Skin of body (tissue), 1 donor: ENCODE measurements at regions not wholly inside any gene's neighbourhood (a gene's known extent, or its start where the extent isn't known, plus 50 kb on each side); places are given as distances from the start of the nearest gene placed in this dataset.

Source experiments
- DNase-seq: peaks from one replicate; lab custom pipeline; 2025; lab: John Stamatoyannopoulos, UW

GRCh38 chr6:25012657-25013056, 76.9 kb upstream of the RIPOR2 start:
- peak; percentile 51 for DNase-seq

- no peak for DNase-seq
These were observed 77.5 kb upstream of the RIPOR2 start for GRCh38 chr6:25013246-25013645.

- no peak for DNase-seq
These were observed 78.6 kb upstream of the RIPOR2 start for GRCh38 chr6:25014369-25014768.

DNA sequence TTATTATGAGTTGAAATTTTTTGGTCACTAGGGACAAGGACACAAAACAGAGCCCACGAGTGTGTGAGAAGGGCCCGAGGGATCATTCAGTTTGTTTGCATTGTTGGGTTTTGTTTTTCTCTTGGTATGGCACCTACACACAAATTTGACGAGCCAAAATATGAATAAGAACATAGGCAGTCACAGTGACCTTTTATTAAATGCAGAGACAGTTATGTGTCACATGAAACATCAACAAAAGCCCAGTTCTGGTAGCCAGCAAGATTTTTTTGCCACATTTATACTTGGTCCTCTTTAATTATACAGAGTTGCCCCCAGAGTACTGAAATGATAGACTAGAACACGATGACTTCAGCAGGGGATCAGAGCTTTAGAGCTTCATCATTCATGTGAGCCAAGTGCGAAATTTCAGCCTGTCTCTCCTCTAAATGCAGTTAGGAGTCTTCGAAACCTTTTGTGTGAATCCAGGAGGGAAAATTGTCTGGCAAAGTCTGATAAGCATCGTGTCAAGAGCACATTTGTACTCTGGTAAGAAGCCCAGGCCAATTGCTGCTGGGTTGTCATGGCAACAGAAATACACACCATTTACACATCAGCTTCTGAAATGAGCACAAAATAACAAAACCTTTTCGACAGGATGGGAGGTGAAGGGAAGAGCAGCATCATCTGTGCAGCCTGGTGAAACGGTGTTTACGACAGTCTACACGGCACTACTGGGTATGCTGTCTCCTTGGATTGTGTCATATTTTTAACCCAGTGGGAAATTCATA, 79.2 kb upstream of the RIPOR2 start:
- DNase-seq, result peak; percentile 65

DNA sequence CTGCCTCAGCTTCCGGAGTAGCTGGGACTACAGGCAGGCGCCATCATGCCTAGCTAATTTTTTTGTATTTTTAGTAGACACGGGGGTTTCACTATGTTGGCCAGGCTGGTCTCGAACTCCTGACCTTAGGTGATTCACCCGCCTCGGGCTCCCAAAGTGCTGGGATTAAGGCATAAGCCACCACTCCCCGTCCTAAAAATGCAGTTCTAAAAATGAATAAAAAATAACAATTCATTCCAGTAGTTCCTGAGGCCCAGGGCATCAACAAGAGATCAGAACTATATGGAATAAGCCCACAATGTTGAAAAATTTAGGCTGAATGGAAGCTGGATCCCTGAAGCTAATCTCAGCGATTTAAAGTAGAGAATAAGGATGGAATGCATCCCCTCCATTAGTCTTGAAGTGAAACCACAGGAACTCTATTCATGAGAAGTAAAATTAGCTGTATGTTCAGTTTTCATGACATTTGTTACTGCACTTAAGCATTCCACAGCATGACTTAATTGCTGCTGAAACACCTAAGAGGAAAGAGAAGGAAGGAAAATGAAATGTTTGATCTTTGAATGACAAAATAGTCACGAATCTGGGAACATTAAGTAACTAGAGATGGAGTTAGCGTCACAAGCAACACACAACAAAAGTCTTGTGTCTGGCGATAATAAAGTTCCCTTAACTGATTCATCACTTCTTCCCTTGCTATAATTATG, 80.4 kb upstream of the RIPOR2 start:
- DNase-seq, result no peak

GRCh38 chr6:25017486-25017885, 81.7 kb upstream of the RIPOR2 start:
- DNase-seq, result no peak

GRCh38 chr6:25017932-25018567, 82.3 kb upstream of the RIPOR2 start:
- DNase-seq, result no peak

DNA sequence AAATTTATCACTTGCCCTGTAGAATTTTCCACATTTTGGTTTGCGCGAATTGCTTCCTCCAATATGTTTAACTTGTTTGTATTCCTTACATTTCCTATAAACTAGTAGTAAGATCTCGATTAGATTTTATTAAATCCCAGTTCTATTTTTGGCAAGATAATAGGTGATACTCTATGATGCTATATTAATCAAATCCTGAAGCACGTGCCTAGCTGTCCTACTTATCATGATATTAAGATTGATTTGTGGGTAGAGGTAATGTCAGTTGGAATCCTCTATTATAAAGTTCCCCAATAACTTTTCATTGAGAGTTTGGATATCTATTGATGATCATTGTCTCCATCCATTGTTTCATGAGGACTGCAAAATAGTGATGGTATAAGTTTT, 82.8 kb upstream of the RIPOR2 start:
- no peak for DNase-seq

DNA sequence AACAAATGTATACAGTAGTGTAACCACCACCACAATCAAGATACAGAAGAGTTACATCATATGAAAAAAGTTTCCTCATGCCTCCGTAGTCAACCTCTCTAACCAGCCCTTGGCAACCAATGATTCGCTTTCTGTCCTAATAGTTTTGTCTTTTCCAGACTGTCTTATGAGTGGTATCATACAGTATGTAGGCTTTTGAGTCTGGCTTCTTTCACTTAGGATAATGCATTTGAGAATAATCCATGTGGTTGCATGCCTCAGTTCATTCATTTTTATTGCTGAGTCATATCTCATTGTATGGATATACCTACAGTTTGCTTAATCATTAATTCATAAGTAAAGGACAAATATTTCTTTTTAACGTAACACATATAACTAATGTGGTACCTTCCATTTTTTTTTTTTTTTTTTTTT, 86.4 kb upstream of the RIPOR2 start:
- no peak for DNase-seq

GRCh38 chr6:25023781-25024180, 88.0 kb upstream of the RIPOR2 start:
- no peak for DNase-seq

- DNase-seq, result no peak
These were observed 89.1 kb upstream of the RIPOR2 start for GRCh38 chr6:25024821-25025220.

DNA sequence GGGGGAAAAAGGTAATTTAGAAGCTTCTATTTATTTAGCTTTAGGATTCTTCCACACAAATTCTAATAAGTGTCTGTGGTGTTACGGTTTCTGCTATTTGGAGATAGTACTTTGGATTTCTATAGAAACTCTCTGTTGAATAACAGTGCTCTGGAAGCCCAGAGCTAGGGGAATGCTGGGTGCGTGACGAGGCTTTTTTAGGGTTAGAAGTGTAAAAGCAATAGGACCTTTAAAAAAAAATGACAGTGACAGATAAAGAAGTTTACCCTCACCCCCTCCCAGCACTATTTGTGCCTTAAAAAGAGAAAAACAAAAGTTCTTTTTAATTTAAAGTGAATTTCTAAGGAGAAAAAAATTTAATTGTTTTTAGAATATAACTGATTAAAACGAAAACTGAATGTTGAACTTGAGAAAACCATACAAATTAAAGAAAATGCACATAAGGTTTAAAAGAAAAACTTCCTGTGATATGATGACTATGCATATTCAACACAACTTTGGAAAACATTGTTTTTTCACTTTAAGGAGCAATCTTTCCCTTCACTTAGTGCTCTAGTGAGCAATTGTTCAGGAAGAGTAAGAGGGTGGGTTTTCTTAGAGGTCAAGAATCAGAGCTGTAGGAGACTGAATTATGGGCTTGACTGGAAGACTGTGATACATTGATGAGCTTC, 89.6 kb upstream of the RIPOR2 start:
- no peak for DNase-seq

DNA sequence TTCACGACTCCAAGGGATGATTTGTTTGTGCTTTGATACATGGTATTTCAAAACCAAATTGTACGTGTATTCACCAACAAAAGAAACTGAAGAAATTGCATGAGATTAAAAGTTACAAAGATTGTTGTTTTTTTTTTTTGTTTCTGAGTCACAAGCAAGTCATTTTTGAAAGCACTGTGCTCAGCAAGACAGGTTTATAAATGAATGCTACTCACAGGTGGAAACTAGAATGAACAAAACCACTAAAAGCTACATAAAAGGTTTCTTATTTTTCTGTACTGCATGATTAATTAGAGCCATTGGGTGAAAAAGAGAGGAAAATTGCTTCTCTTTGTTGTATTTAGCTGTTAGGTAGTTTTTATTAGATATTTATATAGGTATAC, 90.2 kb upstream of the RIPOR2 start:
- no peak for DNase-seq

GRCh38 chr6:25026723-25027122, 91.0 kb upstream of the RIPOR2 start:
- no peak for DNase-seq

DNA sequence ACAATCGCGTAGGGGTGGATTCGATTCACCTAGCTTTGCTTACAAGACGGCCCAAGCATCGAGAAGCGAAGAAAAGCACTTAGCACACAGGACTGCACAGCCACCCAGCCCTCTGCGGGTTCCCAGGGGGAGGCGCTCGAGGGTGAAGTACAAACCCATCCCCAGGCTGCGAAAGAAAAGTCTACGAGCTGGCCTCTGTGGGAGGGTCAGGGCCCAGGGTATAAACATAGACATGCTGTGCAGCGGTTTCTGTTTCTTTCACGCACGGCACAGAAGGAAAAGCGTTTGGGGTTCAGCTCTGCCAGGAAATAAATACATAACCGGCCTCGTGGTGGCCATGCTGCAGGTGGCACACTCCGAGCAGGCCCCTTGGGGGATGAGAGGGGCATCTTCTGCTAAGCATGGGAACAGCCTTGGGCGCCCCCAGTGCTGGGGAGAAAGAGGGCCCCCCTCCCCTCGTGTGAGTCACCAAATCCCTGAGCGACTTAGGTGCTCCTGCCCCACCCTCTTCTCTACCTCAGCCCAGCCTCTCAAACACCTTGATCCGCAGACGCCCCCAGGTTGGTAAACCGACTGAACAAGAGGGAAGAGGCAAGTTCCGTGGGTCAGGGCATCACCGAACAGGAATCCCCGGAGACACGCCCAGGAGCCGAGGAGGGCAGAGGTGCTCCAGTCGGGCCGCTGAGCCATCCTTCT, 91.6 kb upstream of the RIPOR2 start:
- no peak for DNase-seq

- DNase-seq, result no peak
These were observed 92.6 kb upstream of the RIPOR2 start for GRCh38 chr6:25028328-25028727.

DNA sequence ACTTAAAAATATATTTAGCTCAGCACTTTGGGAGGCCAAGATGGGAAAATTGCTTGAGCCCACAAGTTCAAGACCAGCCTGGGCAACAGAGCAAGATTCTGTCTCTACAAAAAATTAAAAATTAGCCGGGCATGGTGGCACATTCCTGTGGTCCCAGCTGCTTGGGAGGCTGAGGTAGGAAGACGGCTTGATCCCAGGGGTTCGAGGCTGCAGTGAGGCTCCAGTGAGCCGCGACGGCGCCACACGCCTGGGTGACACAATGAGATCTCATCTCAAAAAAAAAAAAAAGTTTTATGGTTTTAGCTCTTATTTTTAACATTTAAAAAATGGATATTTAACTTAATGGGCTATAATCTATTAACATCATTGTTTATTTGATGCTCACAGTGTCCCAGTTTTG, 97.2 kb upstream of the RIPOR2 start:
- no peak for DNase-seq

- DNase-seq, result no peak
These were observed 98.7 kb upstream of the RIPOR2 start for GRCh38 chr6:25034431-25034921.

DNA sequence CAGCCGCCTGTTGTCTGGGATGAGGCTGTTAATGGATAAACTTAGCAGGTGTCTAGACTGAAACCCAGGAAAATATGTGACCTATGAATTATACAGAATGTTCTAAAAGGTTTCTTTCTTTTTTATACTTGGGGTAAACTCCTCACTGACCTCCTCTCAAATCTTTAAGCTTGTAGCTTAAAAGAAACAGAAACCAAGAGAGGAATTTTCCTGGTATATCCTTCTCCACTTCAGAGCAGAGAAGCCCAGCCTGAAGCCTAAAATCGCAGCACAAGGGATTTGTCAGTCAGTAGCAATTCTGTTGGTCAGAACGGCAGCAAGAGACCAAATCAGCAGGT, 99.4 kb upstream of the RIPOR2 start:
- no peak for DNase-seq

- no peak for DNase-seq
These were observed 100.0 kb upstream of the RIPOR2 start for GRCh38 chr6:25035512-25036435.
